GM19468 (cell line): ENCODE measurements at regions not wholly inside any gene's neighbourhood (a gene's known extent, or its start where the extent isn't known, plus 50 kb on each side); places are given as distances from the start of the nearest gene placed in this dataset.
"Not testable (repeated sequence)": the region's sequence is repeated elsewhere in the genome, so short reads cannot be mapped to it uniquely, and the experiment has no call there.

Experiments used
- ATAC-seq: cut with Tn5 transposase; IDR thresholded peaks from one replicate; pipeline ENCODE4 v1.9.1; 2021; ENCODE audit warnings: mild to moderate bottlenecking, moderate library complexity, moderate number of reproducible peaks; ENCODE audit not compliant: unreplicated experiment; ENCODE audit errors: extremely low read depth

GRCh38 chr2:5020116-5020875 is 671.9 kb upstream of the SOX11 start:
- no peak for ATAC-seq

- ATAC-seq = no peak
Measured at GRCh38 chr2:5021136-5021535, 671.0 kb upstream of the SOX11 start.

GRCh38 chr2:5022061-5022460 is 670.1 kb upstream of the SOX11 start:
- no peak for ATAC-seq

GRCh38 chr2:5022708-5023635 is 669.2 kb upstream of the SOX11 start:
- not testable (repeated sequence) for ATAC-seq

- ATAC-seq = no peak
Measured at GRCh38 chr2:5026571-5027234, 665.5 kb upstream of the SOX11 start.

GRCh38 chr2:5035057-5035488 is 657.1 kb upstream of the SOX11 start:
- no peak for ATAC-seq

GRCh38 chr2:5036256-5036655 is 655.9 kb upstream of the SOX11 start:
- no peak for ATAC-seq

GRCh38 chr2:5039241-5039975 is 652.8 kb upstream of the SOX11 start:
- no peak for ATAC-seq

- no peak for ATAC-seq
Measured at GRCh38 chr2:5040571-5040970, 651.6 kb upstream of the SOX11 start.

GRCh38 chr2:5041501-5041900 is 650.7 kb upstream of the SOX11 start:
- no peak for ATAC-seq

- ATAC-seq = no peak
Measured at GRCh38 chr2:5042666-5043440, 649.3 kb upstream of the SOX11 start.

- no peak for ATAC-seq
Measured at GRCh38 chr2:5051300-5051699, 640.9 kb upstream of the SOX11 start.

GRCh38 chr2:5052905-5053304 is 639.3 kb upstream of the SOX11 start:
- ATAC-seq = no peak

- no peak for ATAC-seq
Measured at GRCh38 chr2:5057891-5058351, 634.3 kb upstream of the SOX11 start.

- ATAC-seq = no peak
Measured at GRCh38 chr2:5060956-5061355, 631.2 kb upstream of the SOX11 start.

- no peak for ATAC-seq
Measured at GRCh38 chr2:5064687-5065086, 627.5 kb upstream of the SOX11 start.

GRCh38 chr2:5067816-5068215 is 624.4 kb upstream of the SOX11 start:
- ATAC-seq = no peak

GRCh38 chr2:5070257-5070656 is 621.9 kb upstream of the SOX11 start:
- ATAC-seq = no peak

GRCh38 chr2:5074733-5075132 is 617.5 kb upstream of the SOX11 start:
- no peak for ATAC-seq
